Large intestine (tissue), 3 donors: ENCODE measurements at regions not wholly inside any gene's neighbourhood (a gene's known extent, or its start where the extent isn't known, plus 50 kb on each side); places are given as distances from the start of the nearest gene placed in this dataset.
A peak's percentile ranks its signal among the peaks of the same experiment; 100 is the strongest.

Experiments
- DNase-seq, 2 donors: peaks; one replicate each; pipeline versions ENCODE4 v3.0.0 to v3.0.0-alpha.2; 2013
- H3K27ac ChIP-seq: one replicate; pipeline ENCODE4 v1.5.1; 2013; ENCODE audit warnings: low read length
- H3K27me3 ChIP-seq: 2 replicates; pipeline ENCODE4 v1.6.1; 2013; ENCODE audit warnings: low read length; ENCODE audit not compliant: control insufficient read depth, insufficient read depth
- H3K36me3 ChIP-seq: 2 replicates; pipeline ENCODE4 v1.6.1; 2013; ENCODE audit warnings: low read length; ENCODE audit not compliant: control insufficient read depth, insufficient read depth
- H3K4me1 ChIP-seq: one replicate; pipeline ENCODE4 v1.6.1; 2013; ENCODE audit warnings: low read length; ENCODE audit not compliant: control insufficient read depth, insufficient read depth
- H3K4me3 ChIP-seq: one replicate; pipeline ENCODE4 v1.5.1; 2013; ENCODE audit warnings: low read length
- H3K9me3 ChIP-seq: one replicate; pipeline ENCODE4 v1.6.1; 2013; ENCODE audit warnings: mild to moderate bottlenecking, low read depth, low read length, moderate library complexity; ENCODE audit not compliant: control insufficient read depth
- WGBS: methylation state at CpG from one replicate; pipeline ENCODE4 v1.1.5; 2013; ENCODE audit warnings: low lambda C conversion rate; ENCODE audit not compliant: insufficient coverage; 5-methylcytosine and 5-hydroxymethylcytosine counted together

DNA sequence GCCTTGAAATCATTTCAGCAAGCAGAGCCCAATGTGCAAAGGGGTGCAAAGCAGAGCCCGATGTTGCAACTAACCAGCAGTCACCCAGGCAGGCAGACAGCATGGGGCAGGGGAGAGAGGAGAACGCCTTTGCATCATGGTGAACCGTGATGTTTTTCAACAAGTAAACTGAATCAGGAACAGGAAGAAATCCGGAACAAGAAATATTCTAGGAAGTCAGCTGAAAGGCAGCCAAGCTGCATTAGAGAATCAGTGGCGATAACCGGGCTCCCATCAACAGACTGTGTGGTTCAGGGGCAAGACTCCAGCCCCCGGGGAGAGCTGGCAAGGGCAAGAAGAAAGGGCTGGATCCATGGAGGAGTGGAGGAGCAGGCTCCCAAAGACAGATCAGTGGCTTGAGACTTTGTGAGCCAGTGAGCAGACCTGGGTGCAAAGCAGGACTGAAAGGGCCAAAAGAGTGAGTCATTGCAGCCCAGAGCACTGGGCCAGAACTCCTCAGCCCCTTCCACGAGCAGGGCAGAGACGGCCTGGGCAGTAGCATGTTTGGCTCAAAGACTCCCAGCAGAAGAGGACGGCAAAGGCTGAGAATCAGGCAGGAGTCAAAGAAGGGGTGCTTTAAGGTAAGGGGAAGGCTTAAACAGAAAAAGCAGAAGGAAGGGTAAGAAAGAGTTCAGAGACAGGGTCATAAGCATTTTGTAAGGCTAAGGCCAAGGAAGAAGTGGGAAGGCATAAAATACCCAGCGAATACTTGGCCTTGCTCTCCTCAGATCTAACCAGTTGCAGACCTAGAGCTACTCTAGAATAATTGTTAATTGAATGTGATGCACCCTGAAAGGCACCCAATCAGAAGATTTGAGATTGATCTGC is 155.0 kb downstream of the SETD4 start:
- Histone ChIP-seq H3K4me1 (no peaks in the 10 kb centered on the region), H3K9me3 (no peaks in the 10 kb centered on the region), H3K27me3 (no peaks in the 10 kb centered on the region), H3K36me3 (no peaks in the 10 kb centered on the region), H3K4me3 (no peak overlapping the region), H3K27ac (no peak overlapping the region)
- WGBS = 100% methylated on average over 1 of the region's 11 CpGs
- DNase-seq = no peak

DNA sequence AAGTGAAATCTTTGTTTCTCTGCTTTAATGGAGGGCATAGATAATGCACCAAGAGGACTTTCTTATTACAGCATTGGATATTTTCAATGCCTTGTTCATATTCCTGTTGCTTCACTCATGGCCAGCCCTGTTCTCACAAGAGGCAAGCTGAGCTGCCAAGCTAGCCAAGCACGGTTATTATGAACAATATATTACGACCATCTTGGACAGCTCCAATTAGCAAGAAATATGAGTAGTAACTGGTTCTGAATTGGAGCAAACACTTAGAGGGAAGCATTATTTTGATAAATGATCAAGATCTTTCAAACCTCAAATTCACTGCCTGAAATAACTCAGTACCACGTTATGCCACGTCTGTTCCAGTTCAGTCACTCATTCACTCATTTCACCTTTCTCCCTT is 159.8 kb downstream of the SETD4 start:
- Histone ChIP-seq H3K4me1 (no peaks in the 10 kb centered on the region), H3K9me3 (no peaks in the 10 kb centered on the region), H3K27me3 (no peaks in the 10 kb centered on the region), H3K36me3 (no peaks in the 10 kb centered on the region), H3K4me3 (no peak overlapping the region), H3K27ac (no peak overlapping the region)
- no peak for DNase-seq
- no CpG with 5 or more reads among the region's 4 CpGs for WGBS

DNA sequence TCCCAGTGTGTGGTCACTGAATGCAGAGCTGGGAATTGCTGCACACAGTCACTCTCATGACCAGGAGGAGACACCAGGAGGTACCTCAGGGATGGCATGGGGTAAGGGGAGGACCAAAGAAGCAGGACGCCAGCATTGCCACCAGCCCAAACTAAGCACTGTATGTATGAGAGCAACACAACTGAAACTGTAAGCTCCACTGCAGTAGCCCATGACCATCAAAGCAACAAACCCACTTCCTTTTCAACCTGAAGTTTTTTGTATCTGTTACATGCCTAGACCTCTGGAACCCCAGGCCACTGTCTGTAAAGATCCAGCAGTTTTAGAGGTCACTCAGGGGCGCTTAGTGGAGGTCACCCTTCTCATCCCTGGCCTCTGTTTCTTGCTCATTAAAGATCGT is 164.3 kb downstream of the SETD4 start:
- Histone ChIP-seq H3K27ac (no peak overlapping the region), H3K4me3 (no peak overlapping the region), H3K27me3 (no peaks in the 10 kb centered on the region), H3K4me1 (peaks cover 3% of the 10 kb centered on the region), H3K36me3 (no peaks in the 10 kb centered on the region), H3K9me3 (no peaks in the 10 kb centered on the region)
- WGBS = no CpG with 5 or more reads among the region's 3 CpGs
- DNase-seq = no peak

DNA sequence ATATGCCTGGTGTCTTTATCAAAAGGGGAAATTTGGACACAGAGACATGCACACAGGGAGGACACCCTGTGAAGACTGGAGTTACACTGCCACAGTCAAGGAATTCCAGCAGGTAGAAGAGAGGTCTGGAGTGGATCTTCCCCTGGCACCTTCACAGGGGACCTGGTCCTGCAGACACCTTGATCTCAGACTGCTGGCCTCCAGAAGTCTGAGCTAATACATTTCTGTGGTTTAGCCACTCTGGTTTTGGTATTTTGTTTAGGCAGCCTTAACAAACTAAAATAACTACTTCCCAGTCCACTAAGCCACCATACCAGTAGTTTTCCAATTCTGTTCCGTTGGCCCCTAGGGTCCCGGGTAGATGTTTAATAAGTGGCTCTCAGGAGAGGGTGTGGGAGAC is 164.7 kb downstream of the SETD4 start:
- no peaks in the 10 kb centered on the region for H3K36me3 ChIP-seq
- H3K4me3 ChIP-seq = no peak overlapping the region
- no peak overlapping the region for H3K27ac ChIP-seq
- H3K9me3 ChIP-seq = no peaks in the 10 kb centered on the region
- H3K4me1 ChIP-seq = peaks cover 3% of the 10 kb centered on the region
- H3K27me3 ChIP-seq = no peaks in the 10 kb centered on the region
- no CpG with 5 or more reads among the region's 2 CpGs for WGBS
- no peak for DNase-seq

DNA sequence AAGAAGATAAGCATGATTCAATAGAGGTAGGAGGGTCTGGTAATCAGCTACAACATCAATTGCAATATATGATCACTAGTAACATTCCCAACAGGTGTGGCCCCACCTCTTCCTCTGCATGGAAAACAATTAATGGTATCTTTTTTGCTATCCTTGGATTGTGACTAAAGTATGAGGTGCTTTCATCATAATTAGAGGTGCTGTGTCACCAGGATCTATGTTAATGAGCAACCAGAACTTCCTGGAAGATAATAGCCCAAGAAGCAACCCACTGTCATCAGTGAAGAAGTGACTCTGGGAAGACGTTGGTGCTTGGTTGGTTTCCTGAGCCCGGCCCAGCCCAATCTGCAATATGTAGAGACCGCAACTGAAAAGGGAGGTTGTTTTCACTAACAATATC is 167.2 kb downstream of the SETD4 start:
- H3K9me3 ChIP-seq = no peaks in the 10 kb centered on the region
- WGBS = no CpG with 5 or more reads among the region's 3 CpGs
- H3K27me3 ChIP-seq = no peaks in the 10 kb centered on the region
- no peak overlapping the region for H3K4me3 ChIP-seq
- no peaks in the 10 kb centered on the region for H3K36me3 ChIP-seq
- peaks cover 3% of the 10 kb centered on the region for H3K4me1 ChIP-seq
- DNase-seq = peak; percentile 8 to 54
- H3K27ac ChIP-seq = peak overlapping the region; percentile 25

DNA sequence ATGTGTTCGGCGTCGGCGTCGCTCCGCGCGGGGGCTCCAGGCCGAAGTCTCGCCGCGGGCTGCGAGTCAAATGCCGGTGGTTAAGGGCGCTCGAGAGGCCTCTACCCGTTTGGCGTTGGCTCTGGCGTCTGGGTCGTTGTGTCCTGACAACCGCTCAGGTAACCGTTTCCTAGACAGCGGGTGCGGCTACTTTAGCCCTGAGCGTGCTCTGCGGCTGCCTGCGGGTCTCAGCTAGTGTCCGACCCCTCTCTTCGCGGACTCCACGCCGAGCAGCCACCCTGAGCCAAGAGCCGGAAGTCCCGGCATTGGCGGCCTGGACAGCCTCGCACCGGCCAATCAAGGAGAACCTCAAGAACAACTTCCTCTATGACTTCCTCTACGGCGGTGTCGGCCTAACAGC is 173.4 kb downstream of the SETD4 start:
- Histone ChIP-seq H3K27me3 (peaks cover 5% of the 10 kb centered on the region), H3K4me3 (no peak overlapping the region), H3K9me3 (peaks cover 6% of the 10 kb centered on the region), H3K27ac (no peak overlapping the region), H3K36me3 (no peaks in the 10 kb centered on the region), H3K4me1 (no peaks in the 10 kb centered on the region)
- no peak for DNase-seq
- WGBS = no CpG with 5 or more reads among the region's 40 CpGs

DNA sequence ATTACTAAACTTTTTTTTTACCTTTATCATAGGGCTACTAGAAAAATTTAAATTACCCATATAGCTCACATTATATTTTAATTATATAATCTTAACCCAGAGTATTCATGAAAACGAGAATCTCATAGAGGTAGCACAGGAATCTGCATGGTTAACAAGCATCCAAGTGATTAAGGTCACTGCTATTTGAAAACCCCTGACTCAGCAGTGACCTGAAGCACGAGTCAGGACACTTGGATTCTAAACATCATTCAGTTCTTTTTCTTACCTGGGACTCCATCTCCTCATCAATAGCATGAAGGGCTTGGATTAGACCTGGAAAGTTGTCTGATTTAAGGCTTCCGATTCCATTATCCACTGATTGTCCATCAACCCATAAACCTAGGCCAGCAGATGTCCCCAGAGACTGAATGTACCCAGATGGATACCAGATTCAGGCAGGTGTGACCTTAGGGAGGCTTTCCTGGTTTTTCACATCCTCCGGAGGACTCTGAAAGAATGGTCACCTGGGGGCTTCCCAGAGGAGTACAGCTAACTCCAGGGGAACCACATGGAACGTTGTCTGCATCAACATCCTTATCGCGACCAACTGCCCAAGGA is 174.3 kb downstream of the SETD4 start:
- DNase-seq = no peak
- peaks cover 6% of the 10 kb centered on the region for H3K9me3 ChIP-seq
- H3K27ac ChIP-seq = no peak overlapping the region
- H3K4me3 ChIP-seq = no peak overlapping the region
- no peaks in the 10 kb centered on the region for H3K36me3 ChIP-seq
- peaks cover 6% of the 10 kb centered on the region for H3K27me3 ChIP-seq
- 100% methylated on average over 1 of the region's 7 CpGs for WGBS
- H3K4me1 ChIP-seq = no peaks in the 10 kb centered on the region

DNA sequence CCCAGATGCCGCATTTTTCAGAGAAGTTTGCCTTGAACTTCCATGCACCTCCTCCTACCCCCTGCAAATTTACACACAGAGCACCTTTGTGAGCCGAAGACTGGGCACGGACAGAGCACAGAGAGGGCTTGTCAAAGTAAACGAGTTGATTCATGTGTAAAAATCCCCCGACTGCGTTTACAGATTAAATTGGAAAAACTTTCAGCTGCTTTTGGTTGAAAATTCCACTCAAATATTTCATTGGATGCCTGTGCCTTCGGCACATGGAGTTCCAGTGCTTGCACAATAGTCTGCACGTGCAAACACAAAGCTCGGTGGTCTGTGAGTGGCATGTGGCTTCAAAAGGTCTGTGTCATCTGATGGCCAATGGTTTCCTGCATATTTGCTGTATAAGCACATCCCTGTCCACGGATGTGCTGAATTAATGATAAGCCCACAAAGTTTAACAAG is 177.5 kb downstream of the SETD4 start:
- Histone ChIP-seq H3K4me1 (no peaks in the 10 kb centered on the region), H3K9me3 (peaks cover 6% of the 10 kb centered on the region), H3K4me3 (no peak overlapping the region), H3K27me3 (peaks cover 6% of the 10 kb centered on the region), H3K27ac (no peak overlapping the region), H3K36me3 (no peaks in the 10 kb centered on the region)
- WGBS = no CpG with 5 or more reads among the region's 10 CpGs
- no peak for DNase-seq

DNA sequence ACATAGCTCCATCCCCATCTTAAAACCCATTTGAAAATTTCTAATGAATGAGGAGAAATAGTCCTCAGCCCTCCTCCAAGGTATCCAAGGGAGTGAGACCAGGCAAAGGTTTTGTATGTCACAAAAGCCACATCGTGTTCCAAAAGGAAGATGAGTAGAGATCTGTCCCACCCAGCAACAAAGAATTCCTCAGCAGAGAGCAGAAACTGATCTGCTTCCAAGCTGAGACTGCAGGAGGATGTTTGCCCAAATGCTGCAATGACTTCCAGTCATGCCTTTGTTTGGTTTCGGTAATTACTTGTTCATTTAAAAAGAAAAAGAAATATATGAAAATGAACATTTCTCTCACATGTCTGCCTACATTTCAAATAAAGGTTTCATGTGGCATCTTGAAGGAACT is 186.9 kb downstream of the SETD4 start:
- Histone ChIP-seq H3K4me3 (no peak overlapping the region), H3K27me3 (peaks cover 2% of the 10 kb centered on the region), H3K9me3 (no peaks in the 10 kb centered on the region), H3K4me1 (no peaks in the 10 kb centered on the region), H3K36me3 (no peaks in the 10 kb centered on the region), H3K27ac (no peak overlapping the region)
- DNase-seq = no peak
- no CpG with 5 or more reads among the region's 2 CpGs for WGBS

DNA sequence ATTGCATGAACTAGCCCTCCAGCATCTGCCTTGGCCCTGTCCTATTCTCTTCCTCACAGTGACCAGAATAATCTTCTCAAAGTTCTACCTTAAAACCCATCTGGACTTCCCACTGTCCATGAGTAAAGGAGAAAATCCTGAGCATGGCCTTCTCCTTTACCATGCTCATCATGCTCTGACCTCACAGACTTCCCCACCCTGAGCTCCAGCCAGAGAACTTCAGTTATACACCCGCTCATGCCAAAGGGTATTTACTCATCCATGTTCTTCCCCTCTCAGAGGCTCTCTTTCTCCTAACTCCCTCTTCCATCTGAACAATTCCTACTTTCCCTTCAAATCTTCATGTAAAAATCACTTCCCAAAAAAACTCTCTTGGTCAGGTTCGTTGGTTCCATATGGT is 188.4 kb downstream of the SETD4 start:
- Histone ChIP-seq H3K4me1 (no peaks in the 10 kb centered on the region), H3K4me3 (no peak overlapping the region), H3K27ac (no peak overlapping the region), H3K9me3 (no peaks in the 10 kb centered on the region), H3K27me3 (peaks cover 2% of the 10 kb centered on the region), H3K36me3 (no peaks in the 10 kb centered on the region)
- no CpG with 5 or more reads among the region's 2 CpGs for WGBS
- no peak for DNase-seq

DNA sequence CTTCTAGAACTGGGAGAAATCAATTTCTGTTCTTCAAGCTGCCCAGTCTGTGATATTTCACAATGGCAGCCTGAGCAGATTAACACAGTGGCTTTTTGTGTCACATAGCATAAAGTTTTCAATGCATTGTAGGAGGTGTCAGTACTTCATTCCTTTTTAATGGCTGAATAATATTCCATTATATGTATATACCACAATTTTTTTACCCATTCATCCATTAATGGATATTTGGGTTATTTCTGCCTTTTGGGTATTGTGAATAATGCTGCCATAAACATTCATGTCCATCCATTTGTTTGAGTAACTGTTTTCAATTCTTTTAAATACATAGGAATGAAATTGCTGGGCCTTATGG is 191.5 kb downstream of the SETD4 start:
- H3K4me3 ChIP-seq = no peak overlapping the region
- no peaks in the 10 kb centered on the region for H3K36me3 ChIP-seq
- H3K9me3 ChIP-seq = no peaks in the 10 kb centered on the region
- no peaks in the 10 kb centered on the region for H3K4me1 ChIP-seq
- no peaks in the 10 kb centered on the region for H3K27me3 ChIP-seq
- no peak overlapping the region for H3K27ac ChIP-seq
- no peak for DNase-seq
